ENCODE measurements at regions not wholly inside any gene's neighbourhood (a gene's known extent, or its start where the extent isn't known, plus 50 kb on each side); places are given as distances from the start of the nearest gene placed in this dataset.

DNA sequence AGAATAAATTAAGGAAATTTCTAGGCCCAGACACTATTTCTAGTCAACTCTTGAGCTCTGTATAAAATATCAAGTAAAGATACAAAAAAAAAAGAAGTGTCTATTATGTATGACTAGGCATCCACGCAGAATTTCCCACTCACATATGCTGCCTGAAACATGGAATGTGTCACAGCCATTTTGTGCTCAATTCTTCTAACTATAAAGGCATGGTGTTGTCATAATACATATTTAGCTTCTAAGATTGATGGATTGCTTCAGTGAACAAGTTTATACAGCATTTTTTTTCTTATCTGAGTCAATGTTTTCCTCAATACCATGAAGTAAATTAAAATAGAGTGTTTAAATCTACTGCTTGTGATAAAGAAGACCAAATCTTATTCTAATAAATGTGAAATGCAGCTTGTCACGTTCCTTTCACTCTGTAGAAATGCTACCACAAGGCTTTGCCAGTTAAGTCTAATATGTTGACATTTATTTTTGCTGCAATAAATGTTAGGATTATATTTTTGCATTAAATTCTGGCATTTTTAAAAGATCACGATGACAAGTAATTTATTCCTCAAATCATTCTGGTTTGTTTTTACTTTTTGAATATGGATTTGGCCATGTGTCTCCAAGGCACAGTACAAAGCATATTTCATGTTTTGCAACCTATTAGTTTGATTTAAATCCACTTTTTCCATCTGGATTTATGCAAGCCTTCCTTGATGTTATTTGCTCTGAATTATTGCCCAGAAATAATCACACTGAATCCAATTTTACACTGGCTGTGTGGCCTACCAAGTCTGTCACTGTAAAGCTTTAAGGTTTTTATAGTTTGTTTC lies 1829.0 kb upstream of the PCDH7 start:
- Histone ChIP-seq H3K9me3 (ENCODE audit: control insufficient read depth in 1 of 2, low read length in 2 of 2) (peaks cover 4 to 6% of the 10 kb centered on the region in 2 donors), H3K4me1 (ENCODE audit: control insufficient read depth in 1 of 2, insufficient read depth in 2 of 2, low read length in 2 of 2) (no peaks in the 10 kb centered on the region), H3K27me3 (ENCODE audit: control insufficient read depth in 1 of 2, insufficient read depth in 2 of 2, low read length in 2 of 2) (no peaks in the 10 kb centered on the region), H3K36me3 (ENCODE audit: control insufficient read depth in 1 of 2, insufficient read depth in 2 of 2, low read length in 2 of 2) (no peaks in the 10 kb centered on the region), H3K9ac (ENCODE audit: low read depth in 1 of 2, low read length in 2 of 2) (no peak overlapping the region), H3K27ac (ENCODE audit: low read depth, low read length) (no peak overlapping the region), H3K4me3 (ENCODE audit: low read depth in 1 of 2, low read length in 2 of 2) (no peak overlapping the region)

DNA sequence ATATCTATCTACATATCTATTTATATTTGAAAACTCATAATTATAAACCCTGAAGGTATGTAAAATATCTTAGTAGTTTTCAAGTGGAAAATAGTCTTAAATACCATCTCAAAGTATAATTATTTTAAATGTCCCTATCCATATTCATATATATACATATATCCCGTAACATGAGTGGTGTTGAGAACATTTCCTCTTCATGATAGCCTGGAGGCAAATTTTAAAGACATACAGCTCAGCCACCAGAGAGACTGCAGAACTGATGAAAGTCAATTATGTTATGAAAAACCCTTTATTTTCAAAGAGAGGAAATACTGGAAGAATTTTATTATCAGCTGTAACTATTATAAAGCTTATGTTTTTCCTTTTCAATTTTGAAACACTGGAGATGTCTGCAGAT lies 1806.7 kb upstream of the PCDH7 start:
- no peaks in the 10 kb centered on the region for H3K4me1 ChIP-seq (ENCODE audit: control insufficient read depth in 1 of 2, insufficient read depth in 2 of 2, low read length in 2 of 2)
- no peak overlapping the region for H3K27ac ChIP-seq (ENCODE audit: low read depth, low read length)
- H3K36me3 ChIP-seq (ENCODE audit: control insufficient read depth in 1 of 2, insufficient read depth in 2 of 2, low read length in 2 of 2), result no peaks in the 10 kb centered on the region
- H3K27me3 ChIP-seq (ENCODE audit: control insufficient read depth in 1 of 2, insufficient read depth in 2 of 2, low read length in 2 of 2), result no peaks in the 10 kb centered on the region
- H3K9ac ChIP-seq (ENCODE audit: low read depth in 1 of 2, low read length in 2 of 2), result no peak overlapping the region
- no peaks in the 10 kb centered on the region for H3K9me3 ChIP-seq (ENCODE audit: control insufficient read depth in 1 of 2, low read length in 2 of 2)
- H3K4me3 ChIP-seq (ENCODE audit: low read depth in 1 of 2, low read length in 2 of 2), result no peak overlapping the region

DNA sequence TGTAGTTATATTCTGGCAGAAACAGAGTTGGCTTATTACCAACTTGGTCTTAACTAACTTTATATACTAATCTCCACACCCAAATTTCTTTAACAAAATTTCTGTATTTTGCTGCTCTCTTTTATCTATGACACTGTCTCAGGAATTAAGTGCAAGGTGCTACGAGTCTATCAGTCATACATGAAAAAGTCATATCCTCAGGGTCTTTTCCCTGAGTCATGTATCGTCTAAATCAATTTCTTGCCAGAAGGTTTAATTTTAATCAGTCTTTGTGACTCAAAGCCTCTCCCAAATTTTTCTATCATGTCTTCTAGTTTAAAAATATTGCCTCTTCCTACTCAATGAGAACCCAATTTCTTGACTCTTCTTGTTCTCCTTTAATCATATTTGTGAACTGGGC lies 1803.6 kb upstream of the PCDH7 start:
- Histone ChIP-seq H3K9ac (ENCODE audit: low read depth in 1 of 2, low read length in 2 of 2) (no peak overlapping the region), H3K27ac (ENCODE audit: low read depth, low read length) (no peak overlapping the region), H3K27me3 (ENCODE audit: control insufficient read depth in 1 of 2, insufficient read depth in 2 of 2, low read length in 2 of 2) (no peaks in the 10 kb centered on the region), H3K9me3 (ENCODE audit: control insufficient read depth in 1 of 2, low read length in 2 of 2) (peaks cover 4% of the 10 kb centered on the region in 2 donors), H3K4me1 (ENCODE audit: control insufficient read depth in 1 of 2, insufficient read depth in 2 of 2, low read length in 2 of 2) (no peaks in the 10 kb centered on the region), H3K4me3 (ENCODE audit: low read depth in 1 of 2, low read length in 2 of 2) (no peak overlapping the region), H3K36me3 (ENCODE audit: control insufficient read depth in 1 of 2, insufficient read depth in 2 of 2, low read length in 2 of 2) (no peaks in the 10 kb centered on the region)

DNA sequence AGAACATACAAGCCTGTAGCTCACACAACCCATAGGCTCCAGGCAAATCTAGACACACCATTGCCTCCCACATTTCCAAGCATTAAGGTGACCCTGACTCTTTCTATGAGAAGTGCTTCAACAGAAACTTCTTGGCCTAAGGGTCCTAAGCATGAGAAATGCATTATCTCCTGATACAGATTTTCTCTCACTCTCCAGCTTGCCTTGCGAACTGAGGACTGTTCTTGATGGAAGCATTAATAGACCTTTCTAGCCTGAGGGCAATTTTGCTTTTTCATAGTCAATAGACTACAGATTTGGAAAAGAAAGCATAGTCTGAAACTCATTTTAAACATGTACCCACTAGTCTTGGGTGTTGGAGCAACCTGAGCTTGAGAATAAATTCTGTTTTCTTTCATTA lies 1801.3 kb upstream of the PCDH7 start:
- Histone ChIP-seq H3K4me1 (ENCODE audit: control insufficient read depth in 1 of 2, insufficient read depth in 2 of 2, low read length in 2 of 2) (no peaks in the 10 kb centered on the region), H3K9me3 (ENCODE audit: control insufficient read depth in 1 of 2, low read length in 2 of 2) (peaks cover 4 to 5% of the 10 kb centered on the region in 2 donors), H3K4me3 (ENCODE audit: low read depth in 1 of 2, low read length in 2 of 2) (no peak overlapping the region), H3K36me3 (ENCODE audit: control insufficient read depth in 1 of 2, insufficient read depth in 2 of 2, low read length in 2 of 2) (no peaks in the 10 kb centered on the region), H3K27ac (ENCODE audit: low read depth, low read length) (no peak overlapping the region), H3K9ac (ENCODE audit: low read depth in 1 of 2, low read length in 2 of 2) (no peak overlapping the region), H3K27me3 (ENCODE audit: control insufficient read depth in 1 of 2, insufficient read depth in 2 of 2, low read length in 2 of 2) (no peaks in the 10 kb centered on the region)

DNA sequence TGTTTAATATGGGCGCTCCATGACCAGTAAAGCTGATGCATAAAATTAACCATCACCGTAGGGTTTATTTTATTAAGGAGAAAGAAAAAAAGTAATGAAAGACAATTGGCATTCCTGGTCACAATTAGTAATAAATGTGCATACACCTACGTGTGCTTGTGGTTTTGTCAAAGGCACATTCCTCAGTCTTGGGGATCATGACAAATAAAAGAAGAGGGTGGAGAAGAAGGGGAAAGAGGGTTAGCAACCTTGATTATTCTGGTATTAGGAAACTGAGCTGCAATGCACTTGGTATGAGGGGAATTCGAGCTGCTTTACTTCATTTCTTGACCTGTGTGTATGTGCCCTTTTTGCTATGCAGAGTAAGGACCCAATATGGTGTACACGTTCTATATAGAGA lies 1798.3 kb upstream of the PCDH7 start:
- Histone ChIP-seq H3K27me3 (ENCODE audit: control insufficient read depth in 1 of 2, insufficient read depth in 2 of 2, low read length in 2 of 2) (no peaks in the 10 kb centered on the region), H3K27ac (ENCODE audit: low read depth, low read length) (no peak overlapping the region), H3K9me3 (ENCODE audit: control insufficient read depth in 1 of 2, low read length in 2 of 2) (peaks cover 8 to 14% of the 10 kb centered on the region in 2 donors), H3K36me3 (ENCODE audit: control insufficient read depth in 1 of 2, insufficient read depth in 2 of 2, low read length in 2 of 2) (no peaks in the 10 kb centered on the region), H3K4me1 (ENCODE audit: control insufficient read depth in 1 of 2, insufficient read depth in 2 of 2, low read length in 2 of 2) (no peaks in the 10 kb centered on the region), H3K9ac (ENCODE audit: low read depth in 1 of 2, low read length in 2 of 2) (no peak overlapping the region), H3K4me3 (ENCODE audit: low read depth in 1 of 2, low read length in 2 of 2) (no peak overlapping the region)

DNA sequence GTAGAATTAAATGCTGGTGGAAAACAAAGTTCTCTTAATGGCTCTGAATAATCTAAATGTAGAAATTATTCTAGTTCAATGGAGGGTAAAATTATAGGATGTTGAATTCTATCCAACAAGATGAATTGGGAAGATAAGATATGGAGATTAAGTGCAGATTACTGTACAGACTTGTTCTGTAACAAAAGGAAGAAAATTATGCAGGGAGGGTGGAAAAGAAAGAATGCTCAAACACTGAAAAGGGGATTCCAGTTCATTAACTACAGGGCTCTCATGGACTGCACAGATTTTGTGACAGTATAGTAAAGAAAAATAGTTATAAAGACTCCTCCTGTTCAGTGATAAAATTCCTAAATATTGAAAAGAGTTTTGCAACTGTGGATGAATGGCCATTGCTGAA lies 1794.0 kb upstream of the PCDH7 start:
- Histone ChIP-seq H3K4me1 (ENCODE audit: control insufficient read depth in 1 of 2, insufficient read depth in 2 of 2, low read length in 2 of 2) (no peaks in the 10 kb centered on the region), H3K27ac (ENCODE audit: low read depth, low read length) (no peak overlapping the region)

DNA sequence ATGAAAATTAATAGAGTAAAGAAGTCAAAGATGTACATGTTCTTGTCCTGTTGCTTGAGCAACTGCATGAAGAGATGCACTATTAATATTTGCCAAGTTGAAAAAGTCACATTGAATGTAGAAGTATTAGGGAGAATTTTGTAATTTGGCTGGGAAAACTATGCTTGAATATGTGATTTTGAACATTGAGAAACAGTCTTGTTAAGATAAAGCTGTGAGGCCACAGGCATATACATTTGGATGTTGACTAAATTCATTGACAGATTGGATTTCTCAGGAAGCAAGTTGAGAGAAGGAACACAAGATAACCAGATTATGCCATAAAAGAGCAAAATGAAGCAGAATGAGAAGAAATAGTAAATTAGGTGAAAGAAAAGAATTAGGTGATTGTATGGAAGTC lies 1777.5 kb upstream of the PCDH7 start:
- no peak overlapping the region for H3K27ac ChIP-seq (ENCODE audit: low read depth, low read length)
- H3K4me1 ChIP-seq (ENCODE audit: control insufficient read depth in 1 of 2, insufficient read depth in 2 of 2, low read length in 2 of 2), result no peaks in the 10 kb centered on the region
- H3K9me3 ChIP-seq (ENCODE audit: control insufficient read depth in 1 of 2, low read length in 2 of 2), result peaks cover 9 to 19% of the 10 kb centered on the region in 2 donors

More for the DNA sequence above, 1794.0 kb upstream of the PCDH7 start:
- Histone ChIP-seq H3K27me3 (ENCODE audit: control insufficient read depth in 1 of 2, insufficient read depth in 2 of 2, low read length in 2 of 2) (no peaks in the 10 kb centered on the region), H3K4me3 (ENCODE audit: low read depth in 1 of 2, low read length in 2 of 2) (no peak overlapping the region), H3K36me3 (ENCODE audit: control insufficient read depth in 1 of 2, insufficient read depth in 2 of 2, low read length in 2 of 2) (no peaks in the 10 kb centered on the region), H3K9ac (ENCODE audit: low read depth in 1 of 2, low read length in 2 of 2) (no peak overlapping the region), H3K9me3 (ENCODE audit: control insufficient read depth in 1 of 2, low read length in 2 of 2) (peaks cover 9 to 13% of the 10 kb centered on the region in 2 donors)

DNA sequence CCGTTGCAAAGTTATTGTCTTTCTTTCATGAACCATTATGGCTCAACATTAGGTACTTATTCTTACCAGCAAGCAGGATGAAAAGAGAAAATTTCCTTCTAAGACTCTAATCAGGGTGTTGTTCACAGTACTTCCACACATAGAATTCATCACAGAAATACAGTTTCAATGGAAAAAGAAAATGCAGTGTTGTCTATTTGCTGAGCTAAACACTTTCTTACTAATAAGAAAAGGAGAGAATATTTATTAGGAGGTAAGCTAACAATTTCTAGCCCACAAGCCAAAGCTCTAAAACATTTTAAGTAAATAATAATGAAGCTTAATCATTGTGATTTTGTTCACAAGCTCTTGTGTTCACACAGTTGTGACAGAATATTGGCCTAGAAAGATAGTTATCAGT lies 1772.8 kb upstream of the PCDH7 start:
- Histone ChIP-seq H3K9ac (ENCODE audit: low read depth in 1 of 2, low read length in 2 of 2) (no peak overlapping the region), H3K4me3 (ENCODE audit: low read depth in 1 of 2, low read length in 2 of 2) (no peak overlapping the region), H3K4me1 (ENCODE audit: control insufficient read depth in 1 of 2, insufficient read depth in 2 of 2, low read length in 2 of 2) (no peaks in the 10 kb centered on the region), H3K27me3 (ENCODE audit: control insufficient read depth in 1 of 2, insufficient read depth in 2 of 2, low read length in 2 of 2) (no peaks in the 10 kb centered on the region), H3K27ac (ENCODE audit: low read depth, low read length) (no peak overlapping the region), H3K36me3 (ENCODE audit: control insufficient read depth in 1 of 2, insufficient read depth in 2 of 2, low read length in 2 of 2) (no peaks in the 10 kb centered on the region), H3K9me3 (ENCODE audit: control insufficient read depth in 1 of 2, low read length in 2 of 2) (peaks cover 4 to 10% of the 10 kb centered on the region in 2 donors)

More for the DNA sequence above, 1777.5 kb upstream of the PCDH7 start:
- Histone ChIP-seq H3K9ac (ENCODE audit: low read depth in 1 of 2, low read length in 2 of 2) (no peak overlapping the region), H3K27me3 (ENCODE audit: control insufficient read depth in 1 of 2, insufficient read depth in 2 of 2, low read length in 2 of 2) (no peaks in the 10 kb centered on the region), H3K4me3 (ENCODE audit: low read depth in 1 of 2, low read length in 2 of 2) (no peak overlapping the region), H3K36me3 (ENCODE audit: control insufficient read depth in 1 of 2, insufficient read depth in 2 of 2, low read length in 2 of 2) (no peaks in the 10 kb centered on the region)

DNA sequence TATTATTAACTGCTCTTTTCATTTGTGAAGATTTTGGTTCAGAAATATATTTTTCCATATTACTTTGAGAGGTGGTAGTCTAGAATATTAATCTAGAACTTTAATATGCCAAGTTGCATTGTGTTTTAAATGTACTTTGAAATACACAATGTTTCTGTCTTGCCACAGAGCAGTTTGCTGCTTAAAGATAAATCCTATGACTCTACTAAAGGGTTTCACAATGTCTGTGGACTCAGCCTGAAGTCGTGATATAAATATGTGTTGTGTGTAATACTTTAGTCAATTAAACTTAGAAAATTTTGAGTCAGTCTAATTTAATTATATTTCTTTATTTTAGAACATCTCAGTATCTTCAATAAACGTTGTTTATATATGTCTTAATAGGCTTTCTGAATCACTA lies 1771.7 kb upstream of the PCDH7 start:
- Histone ChIP-seq H3K27ac (ENCODE audit: low read depth, low read length) (no peak overlapping the region), H3K9ac (ENCODE audit: low read depth in 1 of 2, low read length in 2 of 2) (no peak overlapping the region), H3K9me3 (ENCODE audit: control insufficient read depth in 1 of 2, low read length in 2 of 2) (peaks cover 4 to 5% of the 10 kb centered on the region in 2 donors), H3K4me3 (ENCODE audit: low read depth in 1 of 2, low read length in 2 of 2) (no peak overlapping the region), H3K36me3 (ENCODE audit: control insufficient read depth in 1 of 2, insufficient read depth in 2 of 2, low read length in 2 of 2) (no peaks in the 10 kb centered on the region), H3K27me3 (ENCODE audit: control insufficient read depth in 1 of 2, insufficient read depth in 2 of 2, low read length in 2 of 2) (no peaks in the 10 kb centered on the region), H3K4me1 (ENCODE audit: control insufficient read depth in 1 of 2, insufficient read depth in 2 of 2, low read length in 2 of 2) (no peaks in the 10 kb centered on the region)

DNA sequence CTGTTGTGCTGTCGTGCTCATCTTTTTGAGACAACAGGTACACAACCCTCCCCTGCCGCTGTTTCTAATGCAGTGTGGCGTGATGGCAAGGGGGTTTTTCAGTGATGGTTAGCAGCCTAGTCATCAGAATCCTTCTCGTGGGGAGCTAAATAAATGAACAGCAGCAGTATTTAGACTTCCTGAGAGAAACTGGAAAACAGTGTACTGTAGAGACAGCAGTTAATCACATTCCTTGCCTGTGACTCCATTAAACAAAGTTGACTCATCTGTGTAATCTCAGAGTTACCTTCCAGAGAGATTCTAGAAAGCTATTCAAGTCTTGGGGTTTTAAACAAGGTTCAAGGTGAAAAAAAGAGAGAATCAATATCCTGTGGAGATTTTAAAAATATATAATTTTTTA lies 1753.2 kb upstream of the PCDH7 start:
- Histone ChIP-seq H3K4me1 (ENCODE audit: control insufficient read depth in 1 of 2, insufficient read depth in 2 of 2, low read length in 2 of 2) (no peaks in the 10 kb centered on the region), H3K9me3 (ENCODE audit: control insufficient read depth in 1 of 2, low read length in 2 of 2) (peaks cover 0 to 2% of the 10 kb centered on the region in 2 donors), H3K4me3 (ENCODE audit: low read depth in 1 of 2, low read length in 2 of 2) (no peak overlapping the region), H3K36me3 (ENCODE audit: control insufficient read depth in 1 of 2, insufficient read depth in 2 of 2, low read length in 2 of 2) (no peaks in the 10 kb centered on the region), H3K9ac (ENCODE audit: low read depth in 1 of 2, low read length in 2 of 2) (no peak overlapping the region), H3K27me3 (ENCODE audit: control insufficient read depth in 1 of 2, insufficient read depth in 2 of 2, low read length in 2 of 2) (no peaks in the 10 kb centered on the region), H3K27ac (ENCODE audit: low read depth, low read length) (no peak overlapping the region)

Data from duodenal mucosa (tissue), 2 donors.